ENCODE measurements at regions not wholly inside any gene's neighbourhood (a gene's known extent, or its start where the extent isn't known, plus 50 kb on each side); places are given as distances from the start of the nearest gene placed in this dataset.
"Not testable (repeated sequence)": the region's sequence is repeated elsewhere in the genome, so short reads cannot be mapped to it uniquely, and the experiment has no call there.

- DNase-seq = no peak
Measured at GRCh38 chr2:159880729-159881128, 82.7 kb upstream of the CD302 start.

DNA sequence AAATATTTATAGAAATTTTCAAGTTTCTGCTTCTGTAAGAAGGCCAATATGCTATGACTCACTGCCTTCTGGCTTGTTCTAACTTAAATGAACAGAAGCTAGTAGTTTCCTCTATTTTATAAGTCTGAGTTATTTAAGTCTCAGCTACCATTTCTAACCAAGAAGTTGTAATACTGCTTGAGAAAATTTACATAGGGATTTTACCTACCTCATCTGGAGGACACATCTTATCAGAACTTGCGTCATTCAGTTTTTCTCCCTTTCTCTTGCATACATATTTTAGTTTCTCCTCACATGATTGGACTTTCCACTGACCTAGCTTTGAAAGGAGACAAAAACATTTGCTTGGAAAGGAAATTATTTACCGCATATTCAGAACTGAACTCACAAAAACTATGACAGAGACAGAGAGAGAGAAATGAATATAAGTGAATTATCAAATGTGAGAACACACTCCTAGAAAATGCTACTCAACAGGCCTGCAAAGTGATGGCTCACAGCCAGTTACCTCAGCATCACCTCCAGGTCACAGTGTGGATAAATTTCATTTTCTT, 81.1 kb upstream of the CD302 start:
- DNase-seq = no peak

DNA sequence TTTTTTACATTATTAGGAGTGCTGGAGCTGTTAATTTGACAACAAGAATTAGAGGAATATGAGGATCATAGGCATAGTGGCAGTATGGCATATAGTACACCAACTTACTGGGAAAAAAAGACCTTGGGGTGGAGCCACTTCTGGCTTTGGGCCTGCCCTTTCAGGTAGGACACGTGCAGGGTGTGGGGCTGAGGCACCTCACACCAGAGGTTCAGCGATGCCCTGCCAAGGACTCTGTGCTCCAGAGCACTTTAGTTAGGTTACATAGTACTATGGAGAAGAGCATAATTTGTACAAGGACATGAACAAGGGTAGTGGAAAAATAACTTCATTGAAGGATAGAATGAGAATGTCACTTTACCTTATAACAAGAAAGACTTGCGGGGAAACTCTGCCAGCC, 77.1 kb upstream of the CD302 start:
- no peak for DNase-seq

DNA sequence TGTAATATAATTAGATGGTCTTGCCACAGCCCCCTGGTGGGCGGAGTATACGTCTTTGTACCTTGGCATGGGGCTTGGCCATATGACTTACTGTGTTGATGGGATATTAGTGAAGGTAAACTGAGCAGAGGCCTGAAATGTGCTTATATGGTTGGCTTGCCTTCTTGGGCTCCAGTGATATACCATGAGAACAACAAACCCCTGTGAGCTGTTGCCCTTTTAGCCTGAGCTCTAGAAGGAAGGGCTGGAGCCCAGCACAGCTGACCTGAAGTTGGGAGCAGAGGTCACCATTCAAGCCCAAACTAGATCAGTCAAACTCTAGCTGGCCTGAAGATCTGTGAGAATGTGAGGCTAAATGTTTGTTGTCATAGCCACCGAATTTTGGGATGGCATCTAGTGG, 75.2 kb upstream of the CD302 start:
- no peak for DNase-seq

DNA sequence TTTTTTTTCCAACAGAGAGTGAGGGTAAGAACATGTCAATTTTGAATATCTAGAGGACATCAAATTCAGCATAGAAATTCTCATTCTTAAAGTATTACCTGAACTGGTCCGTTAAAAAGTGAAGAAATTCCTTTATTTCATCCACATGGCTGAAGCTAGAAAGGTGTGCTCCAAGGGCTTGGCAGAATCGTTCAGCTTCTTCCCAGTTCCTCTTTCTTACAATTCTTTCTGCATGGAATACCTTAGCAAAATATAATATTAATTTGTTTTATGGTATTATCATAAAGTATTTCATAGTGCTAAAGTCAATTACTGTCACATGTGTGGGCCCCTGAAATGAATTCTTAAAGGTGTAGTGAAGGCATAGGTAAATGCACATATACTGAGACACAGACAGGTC, 74.3 kb upstream of the CD302 start:
- DNase-seq = no peak

DNA sequence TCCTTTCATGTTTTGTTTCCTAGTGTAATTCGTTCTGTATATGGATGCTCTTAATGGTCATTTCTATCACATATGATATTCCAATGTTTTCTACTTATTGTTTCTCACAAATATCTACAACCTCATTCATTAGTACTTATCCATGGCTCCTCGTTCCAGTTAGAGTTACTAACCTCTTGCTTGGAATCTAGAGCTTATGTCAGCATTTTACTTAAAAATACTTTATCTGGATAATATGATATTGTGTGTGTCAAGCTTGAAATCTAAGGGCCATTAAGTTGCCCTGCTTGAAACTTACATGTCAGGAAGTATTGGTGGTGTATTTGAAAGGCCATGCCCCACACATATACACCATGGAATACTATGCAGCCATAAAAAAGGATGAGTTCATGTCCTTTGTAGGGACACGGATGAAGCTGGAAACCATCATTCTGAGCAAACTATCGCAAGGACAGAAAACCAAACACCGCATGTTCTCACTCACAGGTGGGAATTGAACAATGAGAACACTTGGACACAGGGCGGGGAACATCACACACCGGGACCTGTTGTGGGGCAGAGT, 70.7 kb upstream of the CD302 start:
- not testable (repeated sequence) for DNase-seq

GRCh38 chr2:159867567-159868361, 69.8 kb upstream of the CD302 start:
- DNase-seq = peak; percentile 42

DNA sequence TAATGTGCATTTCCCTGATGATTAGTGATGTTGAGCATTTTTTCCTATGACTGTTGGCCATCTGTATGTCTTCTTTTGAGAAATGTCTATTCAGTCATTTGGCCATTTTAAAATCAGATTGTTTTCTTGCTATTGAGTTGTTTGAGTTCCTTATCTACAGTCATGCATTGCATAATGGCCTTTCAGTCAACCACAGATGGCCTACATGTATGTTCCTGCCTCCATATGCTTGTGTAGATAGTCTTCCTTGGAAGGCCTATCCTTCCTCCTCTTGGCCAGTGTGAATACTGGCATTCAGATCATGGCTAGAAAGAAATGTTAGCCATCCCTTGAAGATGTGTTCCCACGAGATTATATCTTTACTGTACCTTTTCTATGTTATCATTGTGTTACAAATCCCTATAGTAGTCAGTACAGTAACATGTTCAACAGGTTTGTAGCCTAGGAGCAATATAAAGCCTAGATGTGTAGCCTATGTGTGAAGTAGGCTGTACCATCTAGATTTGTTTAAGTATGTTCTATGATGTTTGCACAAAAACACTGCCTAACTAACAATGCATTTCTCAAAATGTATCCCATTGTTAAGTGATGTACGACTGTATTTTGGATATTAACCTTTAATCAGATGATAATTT, 65.6 kb upstream of the CD302 start:
- DNase-seq = no peak

DNA sequence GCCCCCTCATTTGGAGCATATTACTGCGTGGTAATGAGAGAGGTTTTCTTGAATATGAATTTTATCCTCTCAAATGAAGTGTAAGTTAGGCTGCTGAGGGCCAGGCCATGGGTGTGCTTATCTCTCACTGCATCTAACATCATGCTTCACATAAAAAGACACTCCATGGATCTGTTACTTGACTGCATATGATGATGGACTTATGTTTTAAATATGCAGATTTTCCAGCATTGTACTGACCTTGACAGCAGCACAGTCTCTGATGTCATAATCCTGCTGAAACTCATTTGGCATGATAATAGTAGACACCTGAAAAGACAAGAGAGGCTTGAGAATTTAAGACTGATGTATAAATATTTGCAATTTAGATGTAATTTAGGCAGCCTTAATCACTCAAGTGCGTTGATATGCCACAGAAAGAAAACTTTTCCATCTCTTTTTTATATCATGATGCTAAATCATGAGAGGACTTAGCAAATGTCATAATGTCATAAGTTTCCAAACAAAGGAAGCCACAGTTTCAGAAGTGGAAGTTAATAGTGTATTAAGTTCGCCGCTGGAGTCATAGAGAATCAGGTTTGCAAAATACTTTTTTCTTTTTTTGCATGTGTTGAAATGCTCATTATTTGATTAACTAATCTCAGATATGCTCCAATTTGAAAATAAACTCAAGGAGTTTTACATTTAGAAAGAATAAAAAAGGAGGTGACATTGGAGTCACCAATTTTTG, 62.7 kb upstream of the CD302 start:
- DNase-seq = no peak

DNA sequence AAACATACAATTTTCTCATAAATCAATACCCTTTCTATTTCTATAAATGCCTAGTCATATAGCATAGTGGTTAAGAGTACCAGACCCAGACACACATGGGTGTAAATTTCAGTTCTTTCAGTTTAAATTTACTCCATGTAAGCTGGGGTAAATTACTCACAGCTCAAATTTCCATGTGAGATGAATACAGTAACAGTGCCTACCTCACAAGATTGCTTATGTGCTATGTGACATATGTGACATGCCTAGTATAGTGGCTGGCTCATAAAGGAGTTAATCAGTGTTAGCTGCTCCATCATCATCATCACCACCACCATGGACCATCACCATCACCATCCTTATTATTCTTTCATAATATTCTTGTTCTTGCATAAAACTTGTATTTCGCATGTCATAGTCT, 61.6 kb upstream of the CD302 start:
- DNase-seq = no peak

DNA sequence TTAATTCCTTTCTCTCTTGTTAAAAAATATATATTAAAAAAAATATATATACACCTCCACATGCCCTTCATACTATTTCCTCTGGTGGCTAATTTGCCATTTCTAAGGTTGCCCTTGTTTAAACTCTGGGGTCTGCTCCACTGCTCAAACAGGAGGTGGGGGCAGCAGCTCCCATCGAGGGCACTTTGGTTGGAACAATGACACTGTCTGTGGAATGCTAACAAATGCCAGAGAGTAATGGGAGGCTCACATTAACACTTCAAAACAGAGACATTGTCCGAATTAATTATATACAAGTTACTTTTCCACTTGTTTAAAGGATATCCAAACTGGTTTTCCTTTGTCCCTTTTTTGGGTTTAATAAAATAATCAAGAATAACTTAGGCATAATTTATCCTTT, 58.8 kb upstream of the CD302 start:
- no peak for DNase-seq

- DNase-seq = no peak
Measured at GRCh38 chr2:159855557-159856061, 57.6 kb upstream of the CD302 start.

DNA sequence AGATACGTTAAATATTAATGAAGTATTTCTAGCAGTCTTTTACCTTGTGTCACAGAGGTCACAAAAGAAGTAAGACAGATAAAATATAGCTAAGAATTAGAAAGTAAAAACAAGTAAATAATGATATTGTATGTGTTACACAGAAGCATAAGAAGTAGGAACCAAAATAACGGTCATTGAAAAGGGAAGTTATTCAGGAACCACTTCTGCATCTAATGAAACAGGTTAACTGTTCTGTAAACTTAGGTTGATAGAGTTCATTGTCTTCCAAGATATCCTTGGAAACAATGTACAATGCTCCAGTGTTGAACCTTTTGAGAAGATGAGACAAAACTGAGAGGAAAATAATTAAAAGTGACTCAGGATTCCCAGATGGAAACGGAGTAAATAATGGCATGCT, 57.1 kb upstream of the CD302 start:
- DNase-seq = no peak

GRCh38 chr2:159854481-159854880, 56.5 kb upstream of the CD302 start:
- DNase-seq = no peak

GRCh38 chr2:159853101-159853500, 55.1 kb upstream of the CD302 start:
- DNase-seq = no peak

DNA sequence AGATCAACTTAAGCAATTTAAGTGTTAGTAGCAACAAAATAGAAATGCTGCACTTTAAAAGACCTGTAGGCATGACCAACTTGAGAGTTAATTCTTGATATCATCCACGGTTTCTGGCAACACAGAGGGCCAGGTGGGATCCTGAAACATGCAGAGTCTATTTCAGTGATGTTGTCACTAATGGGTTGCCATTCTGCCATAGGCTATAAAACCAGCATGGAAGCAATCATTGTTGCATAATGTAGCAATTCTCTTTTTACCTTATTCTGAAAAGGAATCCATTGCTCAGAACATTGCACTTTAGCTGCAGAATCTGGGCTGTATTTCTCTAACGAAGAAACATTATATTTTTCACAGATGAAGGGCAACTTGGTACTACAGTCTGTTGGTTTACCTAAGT, 53.9 kb upstream of the CD302 start:
- no peak for DNase-seq

- no peak for DNase-seq
Measured at GRCh38 chr2:159850789-159851188, 52.8 kb upstream of the CD302 start.

DNA sequence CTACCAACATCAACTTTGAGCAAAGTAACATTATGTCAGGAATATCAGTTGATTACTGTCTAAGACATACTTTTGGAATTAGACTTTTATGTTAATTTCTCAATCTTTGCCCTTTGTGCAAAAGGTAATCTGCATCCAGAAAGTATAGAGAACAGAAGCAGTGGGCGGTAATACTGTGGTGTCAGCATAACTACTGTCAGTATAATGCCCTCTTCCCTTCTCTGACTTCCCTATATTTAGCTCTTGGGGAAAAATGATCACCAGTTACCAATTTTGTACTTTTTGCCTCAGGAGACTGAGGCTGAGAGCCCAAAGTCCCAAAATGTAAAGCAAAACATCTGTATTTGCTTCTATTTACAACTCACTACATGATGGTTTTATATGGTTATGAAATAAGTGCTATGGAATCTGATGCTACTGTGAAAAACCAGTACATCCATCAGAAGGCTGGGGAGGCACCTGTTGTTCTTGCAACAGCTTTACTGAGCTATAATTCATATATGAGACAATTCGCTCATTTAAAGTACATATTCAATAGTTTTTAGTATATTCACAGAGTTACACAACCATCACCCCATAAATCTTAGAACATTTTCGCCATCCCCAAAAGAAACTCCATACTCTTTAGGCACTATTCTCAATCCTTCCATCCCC, 51.3 kb upstream of the CD302 start:
- DNase-seq = no peak

All from COR-L47 (cell line).